ENCODE measurements at regions not wholly inside any gene's neighbourhood (a gene's known extent, or its start where the extent isn't known, plus 50 kb on each side); places are given as distances from the start of the nearest gene placed in this dataset.
"Not testable (repeated sequence)": the region's sequence is repeated elsewhere in the genome, so short reads cannot be mapped to it uniquely, and the experiment has no call there.

- CTCF ChIA-PET: no interaction called here
- POLR2A ChIA-PET: no interaction called here
These were observed 312.0 kb upstream of the DUSP10 start for GRCh38 chr1:222053790-222054294.

- CTCF ChIA-PET, POLR2A ChIA-PET: not testable (repeated sequence)
These were observed 309.4 kb upstream of the DUSP10 start for GRCh38 chr1:222051311-222051710.

- CTCF ChIA-PET, POLR2A ChIA-PET: not testable (repeated sequence)
These were observed 307.8 kb upstream of the DUSP10 start for GRCh38 chr1:222049661-222050060.

GRCh38 chr1:222049176-222049575, 307.3 kb upstream of the DUSP10 start:
- CTCF ChIA-PET: no interaction called here
- POLR2A ChIA-PET: no interaction called here

- POLR2A ChIA-PET: no interaction called here
- CTCF ChIA-PET: no interaction called here
These were observed 306.3 kb upstream of the DUSP10 start for GRCh38 chr1:222048094-222048595.

- POLR2A ChIA-PET: no interaction called here
- CTCF ChIA-PET: no interaction called here
These were observed 305.5 kb upstream of the DUSP10 start for GRCh38 chr1:222047366-222047765.

GRCh38 chr1:222046684-222047263, 304.9 kb upstream of the DUSP10 start:
- ChIA-PET CTCF (no interaction called here), POLR2A (no interaction called here)

- ChIA-PET CTCF (no interaction called here), POLR2A (no interaction called here)
These were observed 303.9 kb upstream of the DUSP10 start for GRCh38 chr1:222045786-222046185.

- CTCF ChIA-PET: no interaction called here
- POLR2A ChIA-PET: no interaction called here
These were observed 303.3 kb upstream of the DUSP10 start for GRCh38 chr1:222045236-222045635.

GRCh38 chr1:222043444-222044292, 301.8 kb upstream of the DUSP10 start:
- POLR2A ChIA-PET: no interaction called here
- CTCF ChIA-PET: no interaction called here

- CTCF ChIA-PET: no interaction called here
- POLR2A ChIA-PET: no interaction called here
These were observed 300.2 kb upstream of the DUSP10 start for GRCh38 chr1:222042120-222042519.

GRCh38 chr1:222040955-222041354, 299.1 kb upstream of the DUSP10 start:
- CTCF ChIA-PET: no interaction called here
- POLR2A ChIA-PET: no interaction called here

GRCh38 chr1:222040121-222040805, 298.4 kb upstream of the DUSP10 start:
- CTCF ChIA-PET: interaction anchor here (0.7 kb wide), 1 partner anchor 400 kb away, joined by 3 read pairs; no protein-coding TSS in a partner anchor
- POLR2A ChIA-PET: no interaction called here

- CTCF ChIA-PET: no interaction called here
- POLR2A ChIA-PET: no interaction called here
These were observed 297.1 kb upstream of the DUSP10 start for GRCh38 chr1:222038971-222039370.

GRCh38 chr1:222037720-222038119, 295.8 kb upstream of the DUSP10 start:
- CTCF ChIA-PET: no interaction called here
- POLR2A ChIA-PET: no interaction called here

GRCh38 chr1:222034790-222035189, 292.9 kb upstream of the DUSP10 start:
- ChIA-PET CTCF (no interaction called here), POLR2A (no interaction called here)

GRCh38 chr1:222033450-222033849, 291.6 kb upstream of the DUSP10 start:
- CTCF ChIA-PET: no interaction called here
- POLR2A ChIA-PET: interaction anchor here (0.6 kb wide), 1 partner anchor 111 kb away, joined by 3 read pairs; no protein-coding TSS in a partner anchor

- ChIA-PET POLR2A (no interaction called here), CTCF (no interaction called here)
These were observed 289.4 kb upstream of the DUSP10 start for GRCh38 chr1:222031318-222031717.

- POLR2A ChIA-PET: no interaction called here
- CTCF ChIA-PET: no interaction called here
These were observed 286.8 kb upstream of the DUSP10 start for GRCh38 chr1:222028676-222029075.

GRCh38 chr1:222028116-222028515, 286.2 kb upstream of the DUSP10 start:
- POLR2A ChIA-PET: no interaction called here
- CTCF ChIA-PET: no interaction called here

GRCh38 chr1:222026280-222026679, 284.4 kb upstream of the DUSP10 start:
- ChIA-PET CTCF (no interaction called here), POLR2A (no interaction called here)

All from activated CD8-positive, alpha-beta memory T cell treated with anti-CD3 and anti-CD28 coated beads for 36 hours (primary cell).